ENCODE measurements at regions not wholly inside any gene's neighbourhood (a gene's known extent, or its start where the extent isn't known, plus 50 kb on each side); places are given as distances from the start of the nearest gene placed in this dataset.

- no peaks in the 10 kb centered on the region for H3K9me1 ChIP-seq (replicated peaks; ENCODE audit: control insufficient read depth, extremely low read depth, insufficient read depth, low read length)
- no peaks in the 10 kb centered on the region for H3K4me1 ChIP-seq (ENCODE audit: control insufficient read depth, extremely low read depth, insufficient read depth, low read length)
- H3K9ac ChIP-seq (replicated peaks; ENCODE audit: extremely low read depth, insufficient read depth, low read length) = no peak overlapping the region
- no peak overlapping the region for H3K27ac ChIP-seq (ENCODE audit: insufficient read depth, low read depth, low read length)
- dilution Hi-C loops (cut with MboI; ENCODE audit: extremely low pct_ligation_motif_present, low sequenced_read_pairs) (no loop called here), intact Hi-C loops (cut with micrococcal nuclease) (no loop called here)
- TF ChIP-seq JUN (IDR thresholded peaks at IDR 0.05; ENCODE audit: borderline replicate concordance, insufficient read depth, insufficient read length, low read depth) (no peak), MAX (IDR thresholded peaks at IDR 0.05; ENCODE audit: insufficient read depth, insufficient read length) (no peak), EZH2 (IDR thresholded peaks at IDR 0.05; ENCODE audit: borderline replicate concordance, low read depth, low read length, severe bottlenecking) (no peak), GATA2 (IDR thresholded peaks at IDR 0.05; ENCODE audit: insufficient read depth, insufficient read length, low read depth, low read length) (no peak), MYC (IDR thresholded peaks at IDR 0.05; ENCODE audit: low read depth, low read length) (no peak), POLR2AphosphoS5 (IDR thresholded peaks at IDR 0.05; ENCODE audit: insufficient read depth, low read depth, low read length) (no peak), POLR2A (IDR thresholded peaks at IDR 0.05; ENCODE audit: low read depth, low read length) (no peak), FOS (IDR thresholded peaks at IDR 0.05; ENCODE audit: borderline replicate concordance, insufficient read depth, low read length) (no peak)
- TF ChIP-seq, protein P1, sequence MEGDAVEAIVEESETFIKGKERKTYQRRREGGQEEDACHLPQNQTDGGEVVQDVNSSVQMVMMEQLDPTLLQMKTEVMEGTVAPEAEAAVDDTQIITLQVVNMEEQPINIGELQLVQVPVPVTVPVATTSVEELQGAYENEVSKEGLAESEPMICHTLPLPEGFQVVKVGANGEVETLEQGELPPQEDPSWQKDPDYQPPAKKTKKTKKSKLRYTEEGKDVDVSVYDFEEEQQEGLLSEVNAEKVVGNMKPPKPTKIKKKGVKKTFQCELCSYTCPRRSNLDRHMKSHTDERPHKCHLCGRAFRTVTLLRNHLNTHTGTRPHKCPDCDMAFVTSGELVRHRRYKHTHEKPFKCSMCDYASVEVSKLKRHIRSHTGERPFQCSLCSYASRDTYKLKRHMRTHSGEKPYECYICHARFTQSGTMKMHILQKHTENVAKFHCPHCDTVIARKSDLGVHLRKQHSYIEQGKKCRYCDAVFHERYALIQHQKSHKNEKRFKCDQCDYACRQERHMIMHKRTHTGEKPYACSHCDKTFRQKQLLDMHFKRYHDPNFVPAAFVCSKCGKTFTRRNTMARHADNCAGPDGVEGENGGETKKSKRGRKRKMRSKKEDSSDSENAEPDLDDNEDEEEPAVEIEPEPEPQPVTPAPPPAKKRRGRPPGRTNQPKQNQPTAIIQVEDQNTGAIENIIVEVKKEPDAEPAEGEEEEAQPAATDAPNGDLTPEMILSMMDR (IDR thresholded peaks at IDR 0.05; ENCODE audit: extremely low read depth in 1 of 2, insufficient read depth in 1 of 2, low read depth in 1 of 2, low read length in 2 of 2) = no peak
- H2AFZ ChIP-seq (ENCODE audit: low read depth, low read length) = no peak overlapping the region
- no peak for DNase-seq (ENCODE audit: low read depth, low spot score)
- CTCF ChIA-PET = no interaction called here
- BruUV-seq (replicated peaks) = no TSS peak
- H3K4me3 ChIP-seq (replicated peaks in 1 of 3; ENCODE audit: insufficient read depth in 1 of 3, low read depth in 1 of 3, low read length in 3 of 3) = no peak overlapping the region
- no peaks in the 10 kb centered on the region for H3K79me2 ChIP-seq (ENCODE audit: control insufficient read depth, insufficient read depth, low read length)
- POLR2A ChIA-PET = no interaction called here
- no peaks in the 10 kb centered on the region for H3K36me3 ChIP-seq (ENCODE audit: control insufficient read depth in 2 of 2, extremely low read depth in 1 of 2, insufficient read depth in 2 of 2, low read length in 2 of 2)
- FAIRE-seq = no peak
- H3K27me3 ChIP-seq (ENCODE audit: control insufficient read depth in 2 of 2, insufficient read depth in 2 of 2, low read length in 2 of 2) = no peaks in the 10 kb centered on the region
- H3K4me2 ChIP-seq (ENCODE audit: insufficient read depth, low read length) = no peak overlapping the region
- no peaks in the 10 kb centered on the region for H4K20me1 ChIP-seq (replicated peaks; ENCODE audit: control insufficient read depth, extremely low read depth, insufficient read depth, low read length)
- H3K9me3 ChIP-seq (replicated peaks; ENCODE audit: control insufficient read depth, insufficient read depth, low read length) = no peaks in the 10 kb centered on the region
These were observed 1825.7 kb upstream of the ADGRL3 start for GRCh38 chr4:59374416-59374815.
